ENCODE measurements at regions not wholly inside any gene's neighbourhood (a gene's known extent, or its start where the extent isn't known, plus 50 kb on each side); places are given as distances from the start of the nearest gene placed in this dataset.

DNA sequence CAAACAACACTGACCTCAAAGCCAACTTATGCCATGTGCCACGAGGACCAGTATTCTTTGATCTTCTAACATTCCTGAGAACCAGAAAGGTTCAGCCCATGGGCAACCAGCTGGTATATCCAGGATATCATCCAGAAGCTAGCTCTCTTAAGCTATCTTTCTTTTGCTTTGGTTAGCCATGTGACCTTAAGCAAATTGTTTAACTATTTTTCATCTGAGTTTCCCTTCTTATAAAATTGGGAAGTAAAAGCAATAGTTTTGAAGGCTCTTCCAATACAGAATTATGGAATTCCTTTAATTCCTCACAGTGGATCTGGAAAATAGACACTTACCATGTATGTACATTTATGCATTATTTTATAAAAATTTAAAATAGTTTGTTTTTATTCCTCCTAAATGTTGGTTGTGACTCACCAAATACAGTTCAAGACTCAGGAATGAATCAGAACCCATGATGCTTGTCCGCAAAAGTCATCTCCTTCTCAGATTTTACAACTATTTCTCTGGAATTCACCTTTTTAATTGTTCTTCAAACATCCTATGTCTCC lies 435.7 kb downstream of the ZEB2 start:
- WGBS (ENCODE audit: insufficient coverage), result 100% methylated on average over 2 of the region's 2 CpGs
- Mint-ChIP-seq H3K27me3 (ENCODE audit: low read depth in 3 of 3) (peaks cover 0 to 2% (median 2%) of the 10 kb centered on the region in 3 donors), H3K9me3 (peaks cover 0 to 2% (median 0%) of the 10 kb centered on the region in 7 donors), H3K36me3 (no peaks in the 10 kb centered on the region), H3K4me3 (no peak overlapping the region), H3K4me1 (peaks cover 8% of the 10 kb centered on the region), H3K27ac (no peak overlapping the region)
- Histone ChIP-seq H4K20me1 (ENCODE audit: insufficient read depth, low read length) (no peaks in the 10 kb centered on the region), H3K27me3 (ENCODE audit: control insufficient read depth in 2 of 2, insufficient read depth in 2 of 2, low read length in 2 of 2) (no peaks in the 10 kb centered on the region), H3K36me3 (replicated peaks in 1 of 2; ENCODE audit: control insufficient read depth in 1 of 2, insufficient read depth in 2 of 2, low read length in 2 of 2) (no peaks in the 10 kb centered on the region), H3K79me2 (ENCODE audit: insufficient read depth, low read length) (no peaks in the 10 kb centered on the region), H3K4me3 (replicated peaks in 1 of 3; ENCODE audit: low read depth in 2 of 3, low read length in 3 of 3) (no peak overlapping the region), H3K27ac (ENCODE audit: low read depth in 1 of 2, low read length in 2 of 2) (no peak overlapping the region), H3K9me3 (replicated peaks in 1 of 2; ENCODE audit: control insufficient read depth in 1 of 2, insufficient read depth in 1 of 2, low read length in 2 of 2) (no peaks in the 10 kb centered on the region), H3K4me2 (replicated peaks; ENCODE audit: extremely low read depth, low read length, poor library complexity, severe bottlenecking) (no peak overlapping the region), H3K4me1 (ENCODE audit: control insufficient read depth in 1 of 2, insufficient read depth in 2 of 2, low read length in 2 of 2) (no peaks in the 10 kb centered on the region), H2AFZ (ENCODE audit: insufficient read depth, low read depth, low read length, poor library complexity, severe bottlenecking) (no peak overlapping the region), H3K9ac (ENCODE audit: insufficient read depth, low read length, poor library complexity, severe bottlenecking) (no peak overlapping the region)
- no peak for DNase-seq
- TF ChIP-seq, protein P1, sequence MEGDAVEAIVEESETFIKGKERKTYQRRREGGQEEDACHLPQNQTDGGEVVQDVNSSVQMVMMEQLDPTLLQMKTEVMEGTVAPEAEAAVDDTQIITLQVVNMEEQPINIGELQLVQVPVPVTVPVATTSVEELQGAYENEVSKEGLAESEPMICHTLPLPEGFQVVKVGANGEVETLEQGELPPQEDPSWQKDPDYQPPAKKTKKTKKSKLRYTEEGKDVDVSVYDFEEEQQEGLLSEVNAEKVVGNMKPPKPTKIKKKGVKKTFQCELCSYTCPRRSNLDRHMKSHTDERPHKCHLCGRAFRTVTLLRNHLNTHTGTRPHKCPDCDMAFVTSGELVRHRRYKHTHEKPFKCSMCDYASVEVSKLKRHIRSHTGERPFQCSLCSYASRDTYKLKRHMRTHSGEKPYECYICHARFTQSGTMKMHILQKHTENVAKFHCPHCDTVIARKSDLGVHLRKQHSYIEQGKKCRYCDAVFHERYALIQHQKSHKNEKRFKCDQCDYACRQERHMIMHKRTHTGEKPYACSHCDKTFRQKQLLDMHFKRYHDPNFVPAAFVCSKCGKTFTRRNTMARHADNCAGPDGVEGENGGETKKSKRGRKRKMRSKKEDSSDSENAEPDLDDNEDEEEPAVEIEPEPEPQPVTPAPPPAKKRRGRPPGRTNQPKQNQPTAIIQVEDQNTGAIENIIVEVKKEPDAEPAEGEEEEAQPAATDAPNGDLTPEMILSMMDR (IDR thresholded peaks at IDR 0.05), result no peak
- intact Hi-C loops (cut with micrococcal nuclease), result no loop called here

DNA sequence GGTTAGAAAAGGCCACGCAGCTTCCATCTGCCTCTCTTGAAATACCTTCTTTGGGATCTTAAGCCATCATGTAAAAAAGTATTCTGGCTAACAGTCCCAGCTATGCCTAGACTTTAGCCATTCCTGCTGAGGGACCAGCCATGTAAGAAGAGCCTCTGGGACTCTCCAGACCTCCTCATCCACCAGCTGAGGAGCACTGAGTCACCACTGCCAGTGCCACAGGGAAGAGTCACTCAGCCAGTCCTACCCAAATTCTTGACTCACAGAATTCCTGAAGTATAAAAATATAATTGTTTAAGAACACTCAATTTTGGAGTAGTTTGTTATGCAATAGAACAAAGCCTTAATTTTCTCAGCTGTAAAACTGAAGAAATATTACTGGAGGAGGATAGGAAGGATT lies 436.7 kb downstream of the ZEB2 start:
- Mint-ChIP-seq H3K27ac (no peak overlapping the region), H3K36me3 (no peaks in the 10 kb centered on the region), H3K4me3 (no peak overlapping the region), H3K9me3 (peaks cover 0 to 1% (median 0%) of the 10 kb centered on the region in 7 donors), H3K4me1 (peaks cover 8% of the 10 kb centered on the region), H3K27me3 (ENCODE audit: low read depth in 3 of 3) (peaks cover 0 to 2% (median 2%) of the 10 kb centered on the region in 3 donors)
- Histone ChIP-seq H3K27me3 (ENCODE audit: control insufficient read depth in 2 of 2, insufficient read depth in 2 of 2, low read length in 2 of 2) (no peaks in the 10 kb centered on the region), H3K36me3 (replicated peaks in 1 of 2; ENCODE audit: control insufficient read depth in 1 of 2, insufficient read depth in 2 of 2, low read length in 2 of 2) (no peaks in the 10 kb centered on the region), H3K27ac (ENCODE audit: low read depth in 1 of 2, low read length in 2 of 2) (no peak overlapping the region), H2AFZ (ENCODE audit: insufficient read depth, low read depth, low read length, poor library complexity, severe bottlenecking) (no peak overlapping the region), H3K79me2 (ENCODE audit: insufficient read depth, low read length) (no peaks in the 10 kb centered on the region), H3K4me3 (replicated peaks in 1 of 3; ENCODE audit: low read depth in 2 of 3, low read length in 3 of 3) (no peak overlapping the region), H3K4me2 (replicated peaks; ENCODE audit: extremely low read depth, low read length, poor library complexity, severe bottlenecking) (no peak overlapping the region), H3K9me3 (replicated peaks in 1 of 2; ENCODE audit: control insufficient read depth in 1 of 2, insufficient read depth in 1 of 2, low read length in 2 of 2) (no peaks in the 10 kb centered on the region), H3K9ac (ENCODE audit: insufficient read depth, low read length, poor library complexity, severe bottlenecking) (no peak overlapping the region), H3K4me1 (ENCODE audit: control insufficient read depth in 1 of 2, insufficient read depth in 2 of 2, low read length in 2 of 2) (no peaks in the 10 kb centered on the region), H4K20me1 (ENCODE audit: insufficient read depth, low read length) (no peaks in the 10 kb centered on the region)
- no peak for DNase-seq
- 100% methylated on average over 1 of the region's 1 CpG for WGBS (ENCODE audit: insufficient coverage)
- TF ChIP-seq, protein P1 (IDR thresholded peaks at IDR 0.05), result no peak
- intact Hi-C loops (cut with micrococcal nuclease), result no loop called here

All from CD14-positive monocyte (primary cell).